ENCODE measurements at regions not wholly inside any gene's neighbourhood (a gene's known extent, or its start where the extent isn't known, plus 50 kb on each side); places are given as distances from the start of the nearest gene placed in this dataset.

GRCh38 chr2:133739039-133739438 is 170.8 kb upstream of the NCKAP5 start:
- Histone ChIP-seq H3K9ac (ENCODE audit: low read depth, low read length, poor library complexity, severe bottlenecking) (no peak overlapping the region), H3K4me2 (ENCODE audit: low read depth, low read length, poor library complexity, severe bottlenecking) (no peak overlapping the region), H3K36me3 (ENCODE audit: insufficient read depth, low read length) (no peaks in the 10 kb centered on the region), H2AFZ (ENCODE audit: low read length) (no peak overlapping the region), H3K79me2 (ENCODE audit: insufficient read depth, low read length) (no peaks in the 10 kb centered on the region), H3K9me2 (replicated peaks; ENCODE audit: low read depth, low read length) (no peaks in the 10 kb centered on the region), H3K27me3 (ENCODE audit: insufficient read depth, low read length, poor library complexity, severe bottlenecking) (no peaks in the 10 kb centered on the region), H3F3A (ENCODE audit: low read depth) (no peaks in the 10 kb centered on the region), H3K4me1 (ENCODE audit: insufficient read depth, low read length, poor library complexity, severe bottlenecking) (no peaks in the 10 kb centered on the region), H4K20me1 (ENCODE audit: insufficient read depth, low read length, poor library complexity, severe bottlenecking) (no peaks in the 10 kb centered on the region), H3K9me3 (ENCODE audit: insufficient read depth, low read depth, low read length) (no peaks in the 10 kb centered on the region; the same call in 1 of the 2 replicates), H3K4me3 (ENCODE audit: low read length, poor library complexity, severe bottlenecking) (no peak overlapping the region)
- TF ChIP-seq CTCF (conservative IDR thresholded peaks at IDR 0.05; ENCODE audit: low read length) (no peak), EZH2phosphoT487 (IDR thresholded peaks at IDR 0.05; ENCODE audit: borderline replicate concordance) (no peak)

GRCh38 chr2:133740500-133740899 is 172.2 kb upstream of the NCKAP5 start:
- Histone ChIP-seq H3K9me2 (replicated peaks; ENCODE audit: low read depth, low read length) (no peaks in the 10 kb centered on the region), H3K9me3 (ENCODE audit: insufficient read depth, low read depth, low read length) (no peaks in the 10 kb centered on the region; the same call in 1 of the 2 replicates), H3F3A (ENCODE audit: low read depth) (no peaks in the 10 kb centered on the region), H3K4me1 (ENCODE audit: insufficient read depth, low read length, poor library complexity, severe bottlenecking) (no peaks in the 10 kb centered on the region), H3K4me3 (ENCODE audit: low read length, poor library complexity, severe bottlenecking) (no peak overlapping the region), H3K27me3 (ENCODE audit: insufficient read depth, low read length, poor library complexity, severe bottlenecking) (no peaks in the 10 kb centered on the region), H2AFZ (ENCODE audit: low read length) (no peak overlapping the region), H3K9ac (ENCODE audit: low read depth, low read length, poor library complexity, severe bottlenecking) (no peak overlapping the region), H4K20me1 (ENCODE audit: insufficient read depth, low read length, poor library complexity, severe bottlenecking) (no peaks in the 10 kb centered on the region), H3K36me3 (ENCODE audit: insufficient read depth, low read length) (no peaks in the 10 kb centered on the region), H3K4me2 (ENCODE audit: low read depth, low read length, poor library complexity, severe bottlenecking) (no peak overlapping the region), H3K79me2 (ENCODE audit: insufficient read depth, low read length) (no peaks in the 10 kb centered on the region)
- TF ChIP-seq CTCF (conservative IDR thresholded peaks at IDR 0.05; ENCODE audit: low read length), result no peak
- no peak for TF ChIP-seq EZH2phosphoT487 (IDR thresholded peaks at IDR 0.05; ENCODE audit: borderline replicate concordance)

- no peak overlapping the region for H3K4me2 ChIP-seq (ENCODE audit: low read depth, low read length, poor library complexity, severe bottlenecking)
- H3K79me2 ChIP-seq (ENCODE audit: insufficient read depth, low read length), result no peaks in the 10 kb centered on the region
- TF ChIP-seq EZH2phosphoT487 (IDR thresholded peaks at IDR 0.05; ENCODE audit: borderline replicate concordance), result no peak
- TF ChIP-seq CTCF (conservative IDR thresholded peaks at IDR 0.05; ENCODE audit: low read length), result no peak
- no peak overlapping the region for H2AFZ ChIP-seq (ENCODE audit: low read length)
- no peaks in the 10 kb centered on the region for H3F3A ChIP-seq (ENCODE audit: low read depth)
- no peaks in the 10 kb centered on the region for H3K4me1 ChIP-seq (ENCODE audit: insufficient read depth, low read length, poor library complexity, severe bottlenecking)
- H3K9me3 ChIP-seq (ENCODE audit: insufficient read depth, low read depth, low read length), result no peaks in the 10 kb centered on the region
- H3K4me3 ChIP-seq (ENCODE audit: low read length, poor library complexity, severe bottlenecking), result no peak overlapping the region
- no peaks in the 10 kb centered on the region for H3K27me3 ChIP-seq (ENCODE audit: insufficient read depth, low read length, poor library complexity, severe bottlenecking)
- no peaks in the 10 kb centered on the region for H3K36me3 ChIP-seq (ENCODE audit: insufficient read depth, low read length)
- H4K20me1 ChIP-seq (ENCODE audit: insufficient read depth, low read length, poor library complexity, severe bottlenecking), result no peaks in the 10 kb centered on the region
- no peaks in the 10 kb centered on the region for H3K9me2 ChIP-seq (replicated peaks; ENCODE audit: low read depth, low read length)
- no peak overlapping the region for H3K9ac ChIP-seq (ENCODE audit: low read depth, low read length, poor library complexity, severe bottlenecking)
Measured at GRCh38 chr2:133748007-133748700, 179.9 kb upstream of the NCKAP5 start.

All from Loucy (cell line).